ENCODE measurements at regions not wholly inside any gene's neighbourhood (a gene's known extent, or its start where the extent isn't known, plus 50 kb on each side); places are given as distances from the start of the nearest gene placed in this dataset.

DNA sequence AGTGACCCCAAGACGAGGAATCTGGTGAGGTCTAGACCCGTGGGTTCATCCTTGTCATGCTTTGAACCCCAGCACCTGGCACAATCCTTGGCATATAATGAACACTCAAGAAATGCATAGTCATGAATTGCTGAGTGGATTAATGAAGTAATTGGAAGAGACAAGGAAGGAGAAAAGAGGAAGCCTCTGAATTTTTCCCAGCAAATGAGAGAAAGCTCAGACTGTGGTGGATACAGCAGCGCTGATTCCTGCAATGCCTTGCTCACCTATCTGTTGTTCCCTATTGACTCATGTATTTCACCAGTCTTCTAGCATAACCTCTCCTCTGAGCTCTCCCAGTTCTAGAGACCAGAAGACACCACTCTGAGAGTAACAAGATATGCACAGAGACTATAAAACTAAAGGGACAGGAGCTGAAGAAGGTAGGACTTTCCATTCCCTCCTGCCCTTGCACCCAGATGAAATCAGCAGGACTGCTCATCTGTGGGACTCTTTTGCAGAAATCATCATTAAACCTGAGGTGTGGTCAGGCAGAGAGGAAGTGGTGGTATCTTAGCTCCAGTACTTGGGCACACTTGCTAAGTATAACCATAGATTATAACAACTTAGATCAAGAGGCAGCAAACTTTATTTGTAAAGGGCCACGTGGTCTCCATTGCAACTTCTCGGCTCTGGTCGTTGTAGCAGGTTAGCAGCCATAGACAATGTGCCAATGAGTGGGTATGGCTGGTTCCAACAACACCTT lies 102.8 kb downstream of the MAF start:
- no peak for DNase-seq

DNA sequence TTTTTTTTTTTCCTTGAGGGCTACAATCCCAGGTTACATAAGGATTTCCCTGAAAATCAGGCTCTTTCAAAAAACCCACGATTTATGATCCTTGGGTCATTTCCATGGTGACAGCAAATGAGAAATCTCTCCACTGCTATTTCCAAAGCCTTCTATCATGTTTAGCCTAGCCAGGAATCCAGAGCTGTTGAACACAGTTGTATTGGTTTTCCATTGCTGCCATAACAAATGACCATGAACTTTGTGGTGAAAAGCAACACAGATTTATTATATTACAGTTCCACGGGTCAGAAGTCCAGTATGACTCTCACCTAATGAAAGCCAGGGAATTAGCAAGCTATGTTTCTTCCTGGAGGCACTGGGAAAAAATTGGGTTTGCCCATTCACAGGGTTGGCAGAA lies 106.6 kb downstream of the MAF start:
- no peak for DNase-seq

DNA sequence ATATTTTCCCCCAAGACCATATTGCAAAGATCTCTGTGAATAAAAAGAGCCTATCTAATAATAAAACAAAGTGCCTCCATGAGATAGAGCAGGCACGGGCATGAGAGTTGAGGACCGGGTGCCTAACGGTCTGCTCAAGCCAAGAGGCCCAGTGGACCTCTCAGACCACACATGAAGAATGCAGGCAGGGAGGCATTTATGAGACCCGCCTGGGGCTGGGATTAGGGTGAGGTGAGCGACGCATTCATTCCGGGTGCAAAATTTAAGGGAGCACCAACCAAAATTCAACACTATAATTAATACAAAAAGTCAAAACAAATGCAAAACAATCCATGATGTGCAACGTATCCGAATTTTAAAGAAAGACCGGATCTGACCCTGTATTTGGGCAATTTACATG lies 108.5 kb downstream of the MAF start:
- DNase-seq: no peak

DNA sequence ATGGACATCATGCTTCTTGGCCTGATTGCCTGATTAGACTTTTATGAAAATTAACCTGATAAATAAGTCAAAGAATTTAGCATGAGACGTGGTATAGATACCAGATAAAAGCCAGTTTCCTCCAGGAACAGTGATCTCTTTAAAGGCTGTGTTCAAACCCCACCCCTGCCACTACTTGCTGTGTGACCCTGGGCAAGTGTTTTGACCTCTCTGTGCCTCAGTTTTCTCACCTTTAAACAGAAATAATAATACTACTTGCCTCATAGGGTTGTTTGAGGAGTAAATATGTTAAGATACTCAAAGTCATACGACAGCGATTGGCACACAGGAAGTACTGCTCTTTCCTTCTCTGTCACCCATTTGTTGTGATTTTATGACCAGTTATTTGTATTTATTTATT lies 115.5 kb downstream of the MAF start:
- DNase-seq: no peak

DNA sequence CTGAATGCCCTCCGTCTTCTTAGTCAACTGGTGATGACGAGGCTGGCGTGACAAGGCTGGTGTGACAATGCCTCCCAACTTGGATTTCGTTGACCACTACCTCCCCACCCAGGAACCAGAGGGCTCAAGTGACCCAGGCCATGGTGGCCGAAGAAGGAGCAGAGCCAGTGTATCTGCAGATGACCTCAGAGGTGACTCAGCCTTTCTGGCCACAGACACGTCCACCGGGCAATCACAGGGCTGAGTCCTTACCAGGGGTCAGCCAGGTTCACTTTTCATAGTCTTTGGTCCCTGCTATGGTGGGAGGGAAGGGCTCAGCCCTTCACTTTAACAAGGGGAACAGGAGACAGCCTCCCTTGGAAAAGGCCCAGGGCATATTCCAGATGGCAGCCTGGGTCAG lies 116.3 kb downstream of the MAF start:
- no peak for DNase-seq

DNA sequence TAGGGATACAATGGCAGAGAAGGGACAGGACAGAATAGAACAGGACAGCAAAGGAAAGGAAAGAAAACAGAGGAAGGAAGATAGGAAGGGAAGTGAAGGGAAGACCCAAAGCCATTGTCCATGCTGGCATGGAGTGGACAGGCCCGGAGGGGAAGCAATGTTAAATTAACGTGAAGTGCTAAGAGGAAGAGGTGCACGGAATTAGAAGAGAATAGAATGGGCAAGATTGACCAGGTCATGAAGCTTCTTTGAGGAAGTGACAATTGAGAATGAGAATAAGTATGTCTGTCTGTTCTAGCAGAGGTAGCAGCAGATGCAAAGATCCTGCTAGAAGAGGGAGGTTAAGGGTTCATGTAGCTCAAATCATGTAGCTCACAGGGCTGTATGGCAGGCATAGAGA lies 117.2 kb downstream of the MAF start:
- no peak for DNase-seq

DNA sequence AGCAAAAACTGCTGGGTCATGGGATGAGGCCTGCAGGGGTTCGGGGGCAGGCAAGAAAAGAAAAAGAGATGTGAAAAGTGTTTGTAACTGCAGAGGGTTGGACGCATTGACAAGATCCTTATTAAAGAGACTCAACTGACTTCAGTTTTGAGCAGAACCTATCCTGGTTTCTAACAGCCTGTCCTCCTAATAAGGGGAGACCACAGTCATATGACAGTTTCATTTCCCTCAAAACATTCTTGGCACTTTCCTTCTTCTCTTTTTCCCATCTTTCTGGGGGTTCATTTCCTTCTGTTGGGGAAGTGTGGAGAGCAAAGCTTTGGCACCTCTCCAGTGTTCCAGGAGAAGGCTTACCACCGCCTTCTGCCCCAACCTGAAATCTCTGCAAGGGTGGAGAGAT lies 118.5 kb downstream of the MAF start:
- DNase-seq: no peak

DNA sequence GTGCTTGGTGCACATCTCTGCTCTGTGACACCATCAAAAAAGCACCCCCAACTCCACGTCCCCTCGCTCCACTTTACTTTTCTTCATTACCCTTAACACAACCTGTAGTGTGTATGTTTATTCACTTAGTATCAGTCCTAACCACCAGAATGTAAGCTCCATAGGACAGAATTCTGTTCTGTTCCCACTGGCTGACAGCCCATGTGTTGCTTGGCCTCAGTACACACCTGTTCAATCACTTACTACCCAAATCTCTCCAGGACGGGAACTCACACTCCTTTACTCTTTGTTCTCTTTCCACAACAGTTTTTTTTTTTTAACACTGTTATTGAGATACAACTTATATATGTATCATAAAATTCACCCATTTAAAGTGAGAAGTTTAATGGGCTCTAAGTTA lies 119.6 kb downstream of the MAF start:
- DNase-seq: no peak

DNA sequence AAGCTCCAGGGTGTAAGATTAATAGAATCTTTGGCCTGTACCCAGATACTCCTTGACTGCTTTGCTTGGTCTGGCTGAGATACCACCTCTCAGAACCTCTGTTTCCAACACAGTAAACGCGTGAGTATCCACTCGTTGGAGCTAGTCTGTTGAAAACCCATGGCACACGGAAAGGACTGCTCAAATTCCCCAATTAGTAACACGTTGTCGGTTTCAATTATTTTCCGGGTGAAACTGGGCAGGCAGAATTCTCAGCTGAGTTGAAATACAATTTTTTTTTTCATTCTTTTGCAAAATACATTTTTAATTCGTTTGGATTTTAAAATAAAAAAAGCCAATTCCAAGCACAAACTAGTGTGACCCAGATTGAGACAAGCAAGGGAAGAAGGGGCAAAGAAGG lies 120.5 kb downstream of the MAF start:
- no peak for DNase-seq

DNA sequence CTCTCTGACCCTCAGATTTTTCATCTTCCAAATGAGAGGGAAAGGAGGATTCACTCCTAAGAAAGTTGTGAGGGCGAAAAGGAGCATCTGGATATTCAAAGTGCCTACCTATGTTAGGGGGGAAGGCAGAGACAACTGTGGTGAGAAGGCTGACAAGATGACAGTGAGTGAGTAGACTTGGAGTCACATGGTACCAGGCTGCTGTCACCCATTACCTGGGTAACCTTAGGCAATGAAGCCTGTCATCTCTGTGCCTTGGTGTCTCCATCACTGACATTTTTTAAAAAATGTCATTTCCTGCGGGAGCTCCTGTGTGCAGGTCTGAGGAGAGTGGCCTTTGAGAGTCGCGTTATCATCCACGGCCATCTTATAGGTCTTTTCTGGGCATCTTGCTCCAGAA lies 124.0 kb downstream of the MAF start:
- no peak for DNase-seq

DNA sequence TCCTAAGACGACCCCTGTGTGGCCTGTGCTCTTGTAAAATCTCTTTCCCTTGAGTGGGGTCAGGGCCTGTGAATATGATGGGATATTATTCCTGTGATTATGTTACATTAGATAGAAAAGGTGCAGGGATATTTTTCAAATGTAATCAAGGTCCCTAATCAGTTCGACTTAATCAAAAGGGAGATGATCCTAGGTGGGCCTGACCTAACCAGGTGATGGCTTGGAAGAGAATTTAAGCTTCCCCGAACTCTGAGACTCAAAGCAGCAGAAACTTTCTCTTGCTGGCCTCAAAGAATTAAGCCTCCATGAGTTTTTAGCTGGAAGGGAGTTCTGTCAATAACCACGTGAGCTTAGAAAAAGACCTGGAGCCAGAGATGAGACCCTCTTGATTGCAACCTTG lies 124.7 kb downstream of the MAF start:
- no peak for DNase-seq

DNA sequence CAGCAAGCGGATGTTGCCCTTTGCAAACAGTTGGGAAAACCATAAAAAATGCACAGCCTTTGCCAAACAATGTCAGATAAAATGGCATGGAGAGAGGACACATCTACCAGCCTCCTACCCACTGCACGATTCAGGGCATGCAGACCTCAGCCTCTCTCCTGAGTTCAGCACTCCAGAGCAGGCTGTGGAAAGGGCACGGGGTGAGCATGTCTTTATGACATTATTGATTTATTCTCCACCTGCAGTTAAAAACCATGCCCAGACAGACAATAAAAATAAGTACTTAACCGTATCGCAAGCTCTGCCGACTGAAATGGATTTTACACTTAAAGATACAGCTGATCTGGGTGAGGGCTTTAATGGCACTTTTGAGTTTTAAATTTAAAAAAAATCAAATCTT lies 127.1 kb downstream of the MAF start:
- no peak for DNase-seq

DNA sequence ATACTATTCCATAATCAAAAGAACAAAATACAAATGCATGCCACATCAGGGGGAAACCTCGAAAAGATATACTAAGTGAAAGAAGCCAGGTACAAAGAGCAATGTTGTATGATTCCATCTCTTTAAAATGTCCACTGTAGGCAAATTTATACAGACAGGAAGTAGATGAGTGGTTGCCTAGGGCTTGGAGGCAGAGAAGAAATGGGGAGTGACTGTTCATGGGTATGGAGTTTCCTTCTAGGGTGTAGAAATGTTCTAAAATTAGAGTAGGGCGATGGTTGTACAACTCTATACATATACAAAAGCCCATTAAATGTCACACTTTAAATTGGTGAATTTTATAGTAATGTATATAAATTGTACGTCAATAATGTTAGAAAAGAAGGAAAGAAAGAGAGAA lies 128.1 kb downstream of the MAF start:
- no peak for DNase-seq

DNA sequence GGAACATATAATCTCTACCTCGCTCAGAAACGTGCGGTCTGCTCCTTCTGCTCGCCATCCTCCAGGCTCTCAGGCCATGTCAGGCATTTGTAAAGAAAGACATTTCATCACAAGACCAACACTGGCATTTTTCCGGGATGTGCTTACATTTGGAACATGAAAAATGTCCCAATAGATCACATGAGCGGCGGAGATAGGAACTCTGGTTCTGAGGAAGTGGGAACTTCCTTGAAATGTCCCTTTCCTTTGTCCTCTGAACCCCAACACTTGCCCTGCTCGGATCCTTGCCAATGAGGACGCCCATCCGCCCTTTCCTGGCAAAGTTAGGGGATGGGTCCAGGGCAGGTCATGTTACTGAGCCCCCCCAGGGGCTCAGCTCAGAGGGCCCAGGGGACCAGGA lies 130.5 kb downstream of the MAF start:
- DNase-seq: no peak

DNA sequence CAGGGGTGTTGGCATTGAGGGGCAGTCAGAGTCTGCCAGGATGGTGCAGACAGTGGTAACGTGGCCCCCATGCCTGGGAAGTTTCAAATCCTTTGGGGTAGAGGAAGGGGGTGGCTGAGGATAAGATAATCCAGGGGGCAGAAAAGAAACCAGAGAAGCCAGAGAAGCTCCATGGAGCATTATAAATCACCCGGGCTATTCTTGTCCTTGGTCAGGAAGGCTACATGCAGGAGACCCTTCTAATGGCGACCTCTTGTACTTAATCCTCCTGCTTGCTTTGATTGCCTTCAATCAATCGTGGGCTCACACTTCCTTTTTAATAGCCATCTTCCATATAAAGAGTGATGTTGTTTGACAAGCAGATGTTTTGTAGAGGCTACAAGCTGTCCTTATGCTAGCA lies 131.9 kb downstream of the MAF start:
- DNase-seq: no peak

DNA sequence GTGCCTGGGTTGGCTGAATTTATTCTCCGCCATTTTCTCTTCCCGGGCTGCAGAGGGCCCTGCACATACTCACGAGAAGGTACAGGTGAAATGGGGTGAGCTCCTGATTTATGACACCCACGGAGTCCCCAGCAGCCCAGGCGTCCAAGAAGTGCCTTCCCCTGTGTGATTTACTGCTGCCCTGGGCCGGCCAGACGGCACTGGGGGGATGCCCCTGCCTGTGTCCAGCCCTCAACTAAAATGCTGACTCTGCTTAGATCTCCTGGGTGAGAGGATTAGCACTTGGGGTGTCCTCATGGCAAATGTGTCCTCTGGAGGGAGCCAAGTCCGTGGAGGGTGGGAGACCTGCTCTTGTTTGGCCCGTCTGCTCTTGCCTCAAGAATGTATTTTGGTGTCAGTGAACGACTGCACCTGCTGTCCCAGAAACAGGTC lies 132.4 kb downstream of the MAF start:
- DNase-seq: no peak

DNA sequence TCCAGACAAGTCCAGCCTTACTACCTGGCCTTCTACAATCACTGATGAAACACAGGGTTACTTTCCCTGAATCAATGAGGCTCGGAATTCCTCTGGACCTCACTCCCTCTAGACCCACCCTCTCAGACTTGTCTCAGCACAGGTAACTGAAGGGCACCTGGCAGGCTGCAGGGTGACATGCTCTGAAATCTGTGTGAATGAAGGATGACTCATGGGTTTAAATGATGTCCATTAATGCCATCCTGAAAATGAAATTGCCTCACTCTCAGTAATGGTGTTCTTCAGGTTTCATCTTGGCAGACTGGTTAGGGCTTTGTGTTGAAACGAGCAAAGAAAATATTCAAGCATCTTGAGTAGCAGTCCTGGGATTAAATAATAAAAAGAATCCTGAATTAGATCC lies 134.4 kb downstream of the MAF start:
- DNase-seq: no peak

DNA sequence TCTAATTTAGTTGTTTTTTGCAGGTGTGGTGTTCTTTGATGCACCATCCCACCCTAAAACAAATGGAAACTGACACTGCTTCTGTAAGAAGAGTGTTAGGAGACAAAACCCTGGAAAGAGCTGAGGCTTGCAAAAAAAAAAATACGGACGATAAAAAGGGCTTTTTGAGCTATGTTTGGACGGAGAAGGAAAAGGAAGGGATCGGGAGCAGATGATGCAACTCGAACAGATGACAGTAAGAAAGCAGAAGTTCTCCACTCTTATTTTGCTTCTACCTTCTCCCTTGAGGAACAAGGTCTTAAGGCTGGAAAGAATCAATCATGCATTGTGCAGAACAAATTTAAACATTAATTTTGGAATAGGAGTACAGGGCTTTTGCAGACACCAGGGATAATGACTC lies 136.7 kb downstream of the MAF start:
- no peak for DNase-seq

DNA sequence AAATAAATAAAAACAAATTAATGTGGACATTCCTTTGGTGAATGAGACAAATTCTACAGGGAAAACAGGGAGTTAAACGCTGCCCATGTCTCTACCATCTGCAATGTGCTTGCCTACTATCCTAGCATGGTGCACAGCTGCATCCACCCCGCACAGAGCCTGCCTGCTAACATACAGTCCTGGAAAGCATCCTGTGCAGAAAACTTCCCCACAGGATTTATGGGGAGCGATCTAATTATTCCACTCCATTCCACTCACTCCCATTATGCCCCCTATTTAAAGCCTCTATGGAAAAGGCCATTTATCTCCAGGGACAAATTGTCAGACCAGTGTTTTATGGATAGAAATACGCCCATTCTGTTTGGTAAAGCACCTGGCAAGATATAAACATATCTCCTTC lies 144.5 kb downstream of the MAF start:
- no peak for DNase-seq

DNA sequence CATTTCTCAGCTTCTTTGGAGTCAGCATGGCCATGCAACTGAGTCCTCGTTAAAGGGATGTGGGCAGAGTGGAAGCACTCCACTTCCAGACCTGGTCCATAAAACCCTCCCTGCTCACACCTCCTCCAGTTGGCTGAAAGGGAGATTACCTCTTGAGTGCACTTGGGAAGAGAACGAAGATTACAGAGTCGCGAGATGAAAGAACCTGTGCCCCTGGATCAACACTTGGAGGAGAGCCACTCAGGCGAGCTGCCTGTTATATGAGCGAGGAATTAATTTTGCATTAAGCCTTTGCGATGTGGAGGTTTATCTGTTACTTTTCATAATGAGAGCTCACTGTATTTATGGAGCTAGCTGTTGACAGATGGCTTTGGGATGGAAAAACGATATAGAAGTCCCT lies 147.9 kb downstream of the MAF start:
- no peak for DNase-seq

DNA sequence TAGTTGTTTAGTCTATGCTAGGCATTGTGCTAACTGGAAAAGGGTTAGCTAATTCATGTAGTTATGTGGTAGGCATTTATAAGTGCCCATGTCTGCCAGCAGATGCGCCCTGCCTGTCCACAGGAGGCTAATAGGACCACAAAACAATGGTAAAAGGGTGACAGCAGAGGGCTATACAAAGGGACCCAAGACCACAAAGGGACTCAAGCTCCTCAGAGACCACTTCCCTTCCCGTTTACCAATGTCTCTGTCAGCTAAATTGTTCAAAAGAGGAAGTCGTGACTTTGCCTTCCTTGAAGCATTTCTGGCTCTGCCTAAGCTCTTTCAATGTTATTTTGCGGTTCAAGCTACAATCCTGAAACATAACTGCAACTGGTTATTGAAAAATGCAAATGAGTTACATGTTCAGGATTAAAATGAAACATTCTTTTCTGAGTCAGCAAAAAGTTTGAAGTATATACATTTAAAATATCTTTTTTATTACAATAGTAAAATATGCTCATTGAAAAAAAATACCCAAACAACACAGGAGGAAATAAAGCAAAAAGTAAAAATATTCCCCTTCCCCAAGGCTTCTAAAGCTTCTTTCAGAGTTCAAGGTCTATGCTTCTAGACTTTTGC lies 149.2 kb downstream of the MAF start:
- DNase-seq: no peak

DNA sequence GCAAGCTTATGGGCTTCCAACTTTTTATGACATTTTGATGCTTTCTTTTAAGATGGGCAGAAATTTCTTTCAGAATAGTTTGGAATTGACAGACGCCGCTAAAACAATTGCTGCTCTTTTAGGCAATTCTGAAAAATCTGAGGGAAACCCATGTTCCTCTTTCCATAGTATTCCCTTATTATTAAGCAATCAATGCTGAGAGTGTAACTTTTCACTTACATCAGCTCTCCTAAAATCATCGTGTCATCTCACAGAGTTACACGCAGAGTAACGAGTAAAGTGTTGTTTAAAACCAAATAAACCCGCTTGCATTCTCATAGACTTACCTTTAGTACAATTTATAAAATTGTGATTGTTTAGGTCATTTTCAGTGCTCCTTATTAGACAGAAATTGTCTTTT lies 150.6 kb downstream of the MAF start:
- no peak for DNase-seq

DNA sequence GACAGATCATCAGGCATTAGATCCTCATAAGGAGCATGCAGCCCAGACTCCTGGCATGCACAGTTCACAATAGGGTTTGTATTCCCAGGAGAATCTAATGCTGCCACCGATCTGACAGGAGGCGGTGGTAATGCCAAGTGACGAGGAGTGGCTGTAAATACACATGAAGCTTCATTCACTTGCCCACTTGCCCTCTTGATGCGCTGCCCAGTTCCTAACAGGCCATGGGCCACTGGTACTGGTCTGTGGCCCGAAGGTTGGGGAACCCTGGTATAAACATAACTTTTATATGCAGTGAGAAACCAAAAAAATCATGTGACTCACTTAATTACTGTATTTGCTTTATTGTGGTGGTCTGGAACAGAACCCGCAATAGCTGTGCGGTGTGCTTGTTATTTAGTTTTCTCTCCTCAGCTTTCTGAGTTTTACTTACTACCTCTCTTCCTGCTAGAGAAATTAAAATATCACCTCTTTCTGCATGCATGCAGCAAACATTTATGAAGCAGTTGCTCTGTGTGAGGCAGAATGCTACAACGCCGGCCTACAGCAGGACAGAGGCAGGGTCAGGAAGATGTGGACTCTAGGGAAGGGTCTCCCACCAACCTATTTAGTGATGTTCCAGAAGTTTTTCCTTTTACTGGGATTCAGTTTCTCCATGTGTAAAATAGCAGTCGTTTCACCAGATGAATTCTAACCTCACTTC lies 151.3 kb downstream of the MAF start:
- DNase-seq: no peak

DNA sequence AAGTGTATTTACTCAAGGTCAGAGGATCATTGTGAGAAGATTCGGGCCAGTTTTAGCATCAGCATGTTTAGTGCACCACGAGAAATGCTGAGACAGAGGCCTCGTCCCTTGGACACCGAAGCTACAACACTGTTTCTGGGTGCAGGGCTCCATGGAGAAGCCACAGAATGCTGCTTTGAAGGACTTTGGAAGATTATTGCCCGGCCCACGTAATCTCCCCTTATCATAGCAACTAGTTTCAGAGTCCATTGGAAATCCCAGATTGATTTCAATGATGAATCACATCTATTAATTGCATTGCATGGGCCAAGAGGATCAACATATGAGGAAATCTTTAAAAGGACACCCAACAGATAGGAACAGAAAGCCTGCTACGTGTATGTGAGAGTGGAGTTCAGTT lies 156.0 kb downstream of the MAF start:
- DNase-seq: no peak

DNA sequence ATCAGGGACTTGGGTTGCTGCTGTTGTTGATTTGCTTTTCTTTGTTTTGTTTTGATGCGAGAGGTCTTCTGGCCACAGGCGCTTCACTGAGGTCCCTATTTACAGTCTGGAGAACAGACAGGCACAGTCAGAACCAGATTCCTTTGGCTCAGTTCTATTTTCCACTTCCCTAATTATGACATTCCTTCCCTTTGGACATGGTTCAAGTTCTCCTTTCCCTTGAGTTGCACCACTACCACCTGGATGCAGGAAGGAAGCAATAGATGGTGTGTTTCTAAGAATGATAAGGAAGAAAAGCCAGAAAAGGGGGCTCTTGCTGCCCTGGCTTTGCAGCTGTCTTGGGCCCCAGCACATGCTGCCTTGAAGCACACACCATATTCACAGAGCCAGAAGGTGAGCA lies 160.6 kb downstream of the MAF start:
- DNase-seq: no peak

Measured in fibroblast of upper back skin (primary cell).